ENCODE measurements at regions not wholly inside any gene's neighbourhood (a gene's known extent, or its start where the extent isn't known, plus 50 kb on each side); places are given as distances from the start of the nearest gene placed in this dataset.

DNA sequence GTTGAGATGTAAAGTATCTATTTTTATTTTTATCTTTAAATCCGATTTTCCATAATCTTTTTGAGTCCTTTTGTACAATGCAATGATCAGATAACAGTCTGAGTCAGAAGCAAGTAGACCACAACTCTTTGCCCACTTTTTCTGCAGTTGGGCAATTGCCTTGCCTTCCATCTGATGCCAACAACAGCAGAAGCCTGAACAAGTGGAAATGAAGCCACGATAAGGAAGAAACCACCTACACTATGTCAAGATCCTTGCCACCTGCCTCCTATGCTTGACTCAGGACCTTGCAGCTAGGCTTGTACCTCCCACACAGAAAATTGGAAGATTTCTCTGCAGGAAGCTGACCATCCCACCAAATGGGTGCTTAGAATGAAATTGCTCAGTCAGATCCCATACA lies 78.6 kb downstream of the ANXA1 start:
- TF ChIP-seq, protein P1, sequence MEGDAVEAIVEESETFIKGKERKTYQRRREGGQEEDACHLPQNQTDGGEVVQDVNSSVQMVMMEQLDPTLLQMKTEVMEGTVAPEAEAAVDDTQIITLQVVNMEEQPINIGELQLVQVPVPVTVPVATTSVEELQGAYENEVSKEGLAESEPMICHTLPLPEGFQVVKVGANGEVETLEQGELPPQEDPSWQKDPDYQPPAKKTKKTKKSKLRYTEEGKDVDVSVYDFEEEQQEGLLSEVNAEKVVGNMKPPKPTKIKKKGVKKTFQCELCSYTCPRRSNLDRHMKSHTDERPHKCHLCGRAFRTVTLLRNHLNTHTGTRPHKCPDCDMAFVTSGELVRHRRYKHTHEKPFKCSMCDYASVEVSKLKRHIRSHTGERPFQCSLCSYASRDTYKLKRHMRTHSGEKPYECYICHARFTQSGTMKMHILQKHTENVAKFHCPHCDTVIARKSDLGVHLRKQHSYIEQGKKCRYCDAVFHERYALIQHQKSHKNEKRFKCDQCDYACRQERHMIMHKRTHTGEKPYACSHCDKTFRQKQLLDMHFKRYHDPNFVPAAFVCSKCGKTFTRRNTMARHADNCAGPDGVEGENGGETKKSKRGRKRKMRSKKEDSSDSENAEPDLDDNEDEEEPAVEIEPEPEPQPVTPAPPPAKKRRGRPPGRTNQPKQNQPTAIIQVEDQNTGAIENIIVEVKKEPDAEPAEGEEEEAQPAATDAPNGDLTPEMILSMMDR (IDR thresholded peaks at IDR 0.05; ENCODE audit: borderline replicate concordance, extremely low read depth, low read length, poor library complexity, severe bottlenecking) = no peak
- TF ChIP-seq EZH2 (IDR thresholded peaks at IDR 0.05; ENCODE audit: borderline replicate concordance, low read depth, low read length, severe bottlenecking) = no peak
